Keratinocyte (primary cell): ENCODE measurements at regions not wholly inside any gene's neighbourhood (a gene's known extent, or its start where the extent isn't known, plus 50 kb on each side); places are given as distances from the start of the nearest gene placed in this dataset.
"Not testable (repeated sequence)": the region's sequence is repeated elsewhere in the genome, so short reads cannot be mapped to it uniquely, and the experiment has no call there.

Experiments
- EZH2 ChIP-seq: IDR thresholded peaks from one replicate; pipeline ENCODE4 v1.6.1; 2012; ENCODE audit warnings: inconsistent platforms, mild to moderate bottlenecking, low read length, moderate library complexity
- TF ChIP-seq, protein P1 (sequence below), 3 experiments: IDR thresholded peaks in 1 of 3; conservative IDR thresholded peaks in 1 of 3; optimal IDR thresholded peaks in 1 of 3; 2 replicates in 2 of 3; 3 replicates in 1 of 3; pipeline versions ENCODE3 to v1.5.1; 2011; ENCODE audit warnings: low read length in 3 of 3, mild to moderate bottlenecking in 3 of 3, moderate library complexity in 2 of 3, control low read depth in 1 of 3, inconsistent platforms in 1 of 3; ENCODE audit not compliant: insufficient read depth in 2 of 3; ENCODE audit errors: extremely low read depth in 1 of 3

DNA sequence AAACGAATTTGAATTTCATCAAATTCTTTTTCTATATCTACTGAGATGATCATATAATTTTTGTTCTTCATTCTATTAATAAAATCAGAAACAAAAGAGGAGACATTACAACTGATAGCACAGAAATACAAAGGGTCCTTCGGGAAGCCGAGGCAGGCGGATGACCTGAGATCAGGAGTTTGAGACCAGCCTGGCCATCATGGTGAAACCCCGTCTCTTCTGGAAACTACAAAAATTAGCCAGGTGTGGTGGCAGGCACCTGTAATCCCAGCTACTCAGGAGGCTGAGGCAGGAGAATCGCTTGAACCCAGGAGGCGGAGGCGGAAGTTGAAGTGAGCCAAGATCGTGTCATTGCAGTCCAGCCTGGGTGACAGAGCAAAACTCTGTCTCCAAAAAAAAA, 113.4 kb downstream of the PMAIP1 start:
- TF ChIP-seq, protein P1, sequence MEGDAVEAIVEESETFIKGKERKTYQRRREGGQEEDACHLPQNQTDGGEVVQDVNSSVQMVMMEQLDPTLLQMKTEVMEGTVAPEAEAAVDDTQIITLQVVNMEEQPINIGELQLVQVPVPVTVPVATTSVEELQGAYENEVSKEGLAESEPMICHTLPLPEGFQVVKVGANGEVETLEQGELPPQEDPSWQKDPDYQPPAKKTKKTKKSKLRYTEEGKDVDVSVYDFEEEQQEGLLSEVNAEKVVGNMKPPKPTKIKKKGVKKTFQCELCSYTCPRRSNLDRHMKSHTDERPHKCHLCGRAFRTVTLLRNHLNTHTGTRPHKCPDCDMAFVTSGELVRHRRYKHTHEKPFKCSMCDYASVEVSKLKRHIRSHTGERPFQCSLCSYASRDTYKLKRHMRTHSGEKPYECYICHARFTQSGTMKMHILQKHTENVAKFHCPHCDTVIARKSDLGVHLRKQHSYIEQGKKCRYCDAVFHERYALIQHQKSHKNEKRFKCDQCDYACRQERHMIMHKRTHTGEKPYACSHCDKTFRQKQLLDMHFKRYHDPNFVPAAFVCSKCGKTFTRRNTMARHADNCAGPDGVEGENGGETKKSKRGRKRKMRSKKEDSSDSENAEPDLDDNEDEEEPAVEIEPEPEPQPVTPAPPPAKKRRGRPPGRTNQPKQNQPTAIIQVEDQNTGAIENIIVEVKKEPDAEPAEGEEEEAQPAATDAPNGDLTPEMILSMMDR (optimal IDR thresholded peaks at IDR 0.05 in 1 of 3, IDR thresholded peaks at IDR 0.05 in 1 of 3, conservative IDR thresholded peaks at IDR 0.05 in 1 of 3; ENCODE audit: extremely low read depth in 1 of 3, insufficient read depth in 2 of 3, low read length in 3 of 3): not testable (repeated sequence)
- TF ChIP-seq EZH2: not testable (repeated sequence)
